Testis (tissue), 2 donors: ENCODE measurements at regions not wholly inside any gene's neighbourhood (a gene's known extent, or its start where the extent isn't known, plus 50 kb on each side); places are given as distances from the start of the nearest gene placed in this dataset.

Experiments used
- POLR2A ChIP-seq: fragments of 450-650 bp; IDR thresholded peaks from one replicate; pipeline ENCODE4 v1.6.1; 2017; ENCODE audit warnings: antibody characterized with exemption, mild to moderate bottlenecking, moderate library complexity
- TF ChIP-seq, protein P1 (sequence below), 3 experiments: fragments of 450-650 bp in 2 of 3; fragments of 200-600 bp in 1 of 3; sonication (generic) in 1 of 3; IDR thresholded peaks; one replicate each; pipeline ENCODE4 v1.5.1; 2016 to 2019; ENCODE audit warnings: antibody characterized with exemption in 3 of 3, mild to moderate bottlenecking in 2 of 3, moderate library complexity in 1 of 3

DNA sequence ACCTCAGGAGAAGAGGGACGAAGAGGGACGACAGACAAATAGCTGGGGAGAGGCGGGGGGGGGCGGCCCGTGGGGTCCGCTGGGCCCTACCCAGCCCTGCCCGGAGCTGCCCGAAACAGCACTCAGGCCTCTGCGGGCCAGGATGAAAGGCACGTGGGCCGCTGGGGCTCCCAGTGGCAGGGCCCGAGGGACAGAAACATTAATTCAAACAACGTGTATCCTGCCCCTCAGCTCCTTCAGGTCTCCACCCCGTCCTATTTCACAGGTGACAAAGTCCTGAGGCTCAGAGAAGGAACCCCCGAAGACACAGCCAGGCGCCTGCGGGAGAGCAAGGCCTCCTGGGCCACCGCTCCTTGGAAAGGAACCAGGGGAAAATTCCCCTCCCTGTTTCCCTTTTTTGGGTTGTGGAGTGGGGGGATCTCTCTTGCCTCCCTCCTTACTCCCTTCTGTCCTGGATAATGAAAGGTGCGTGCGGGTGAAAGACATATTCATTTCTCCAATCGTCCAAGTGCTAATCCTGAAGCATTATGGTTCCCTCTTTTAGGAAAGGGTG is 93.3 kb downstream of the RNASET2 start:
- TF ChIP-seq, protein P1, sequence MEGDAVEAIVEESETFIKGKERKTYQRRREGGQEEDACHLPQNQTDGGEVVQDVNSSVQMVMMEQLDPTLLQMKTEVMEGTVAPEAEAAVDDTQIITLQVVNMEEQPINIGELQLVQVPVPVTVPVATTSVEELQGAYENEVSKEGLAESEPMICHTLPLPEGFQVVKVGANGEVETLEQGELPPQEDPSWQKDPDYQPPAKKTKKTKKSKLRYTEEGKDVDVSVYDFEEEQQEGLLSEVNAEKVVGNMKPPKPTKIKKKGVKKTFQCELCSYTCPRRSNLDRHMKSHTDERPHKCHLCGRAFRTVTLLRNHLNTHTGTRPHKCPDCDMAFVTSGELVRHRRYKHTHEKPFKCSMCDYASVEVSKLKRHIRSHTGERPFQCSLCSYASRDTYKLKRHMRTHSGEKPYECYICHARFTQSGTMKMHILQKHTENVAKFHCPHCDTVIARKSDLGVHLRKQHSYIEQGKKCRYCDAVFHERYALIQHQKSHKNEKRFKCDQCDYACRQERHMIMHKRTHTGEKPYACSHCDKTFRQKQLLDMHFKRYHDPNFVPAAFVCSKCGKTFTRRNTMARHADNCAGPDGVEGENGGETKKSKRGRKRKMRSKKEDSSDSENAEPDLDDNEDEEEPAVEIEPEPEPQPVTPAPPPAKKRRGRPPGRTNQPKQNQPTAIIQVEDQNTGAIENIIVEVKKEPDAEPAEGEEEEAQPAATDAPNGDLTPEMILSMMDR (IDR thresholded peaks at IDR 0.05), result no peak
- no peak for TF ChIP-seq POLR2A
